ENCODE measurements at regions not wholly inside any gene's neighbourhood (a gene's known extent, or its start where the extent isn't known, plus 50 kb on each side); places are given as distances from the start of the nearest gene placed in this dataset.

GRCh38 chr6:23448281-23448680, 677.7 kb upstream of the NRSN1 start:
- Histone ChIP-seq H3K27ac (ENCODE audit: low read depth, low read length) (no peak overlapping the region), H3K9me3 (ENCODE audit: control insufficient read depth, insufficient read depth, low read length) (no peaks in the 10 kb centered on the region), H3K4me1 (ENCODE audit: control insufficient read depth, low read length) (no peaks in the 10 kb centered on the region), H3F3A (ENCODE audit: control insufficient read depth, insufficient read depth) (no peaks in the 10 kb centered on the region), H3K79me2 (ENCODE audit: control insufficient read depth, low read length) (no peaks in the 10 kb centered on the region), H3K4me3 (ENCODE audit: low read length) (no peak overlapping the region), H3K9me2 (replicated peaks; ENCODE audit: control insufficient read depth, low read length) (no peaks in the 10 kb centered on the region), H4K20me1 (ENCODE audit: control insufficient read depth, insufficient read depth, low read depth, low read length) (no peaks in the 10 kb centered on the region), H3K27me3 (ENCODE audit: control insufficient read depth, low read length) (no peaks in the 10 kb centered on the region), H3K36me3 (ENCODE audit: control insufficient read depth, low read length) (no peaks in the 10 kb centered on the region), H3K4me2 (ENCODE audit: low read length) (no peak overlapping the region)
- TF ChIP-seq EZH2phosphoT487 (IDR thresholded peaks at IDR 0.05; ENCODE audit: borderline replicate concordance, low read length) (no peak), CTCF (IDR thresholded peaks at IDR 0.05; ENCODE audit: low read depth, low read length, poor library complexity, severe bottlenecking) (no peak)

- H3K79me2 ChIP-seq (ENCODE audit: control insufficient read depth, low read length), result no peaks in the 10 kb centered on the region
These were observed 671.7 kb upstream of the NRSN1 start for GRCh38 chr6:23454080-23454976.

GRCh38 chr6:23455754-23456153, 670.3 kb upstream of the NRSN1 start:
- no peaks in the 10 kb centered on the region for H3K9me3 ChIP-seq (ENCODE audit: control insufficient read depth, insufficient read depth, low read length)
- H4K20me1 ChIP-seq (ENCODE audit: control insufficient read depth, insufficient read depth, low read depth, low read length), result no peaks in the 10 kb centered on the region
- no peaks in the 10 kb centered on the region for H3F3A ChIP-seq (ENCODE audit: control insufficient read depth, insufficient read depth)
- no peaks in the 10 kb centered on the region for H3K79me2 ChIP-seq (ENCODE audit: control insufficient read depth, low read length)
- TF ChIP-seq CTCF (IDR thresholded peaks at IDR 0.05; ENCODE audit: low read depth, low read length, poor library complexity, severe bottlenecking), result no peak
- no peak for TF ChIP-seq EZH2phosphoT487 (IDR thresholded peaks at IDR 0.05; ENCODE audit: borderline replicate concordance, low read length)
- H3K4me1 ChIP-seq (ENCODE audit: control insufficient read depth, low read length), result no peaks in the 10 kb centered on the region
- H3K27ac ChIP-seq (ENCODE audit: low read depth, low read length), result no peak overlapping the region
- H3K9me2 ChIP-seq (replicated peaks; ENCODE audit: control insufficient read depth, low read length), result no peaks in the 10 kb centered on the region
- no peak overlapping the region for H3K4me2 ChIP-seq (ENCODE audit: low read length)
- H3K4me3 ChIP-seq (ENCODE audit: low read length), result no peak overlapping the region
- H3K27me3 ChIP-seq (ENCODE audit: control insufficient read depth, low read length), result no peaks in the 10 kb centered on the region
- H3K36me3 ChIP-seq (ENCODE audit: control insufficient read depth, low read length), result no peaks in the 10 kb centered on the region

More at GRCh38 chr6:23454080-23454976, 671.7 kb upstream of the NRSN1 start:
- H3K4me3 ChIP-seq (ENCODE audit: low read length), result no peak overlapping the region
- no peaks in the 10 kb centered on the region for H3K27me3 ChIP-seq (ENCODE audit: control insufficient read depth, low read length)
- no peaks in the 10 kb centered on the region for H3K9me3 ChIP-seq (ENCODE audit: control insufficient read depth, insufficient read depth, low read length)
- H4K20me1 ChIP-seq (ENCODE audit: control insufficient read depth, insufficient read depth, low read depth, low read length), result no peaks in the 10 kb centered on the region
- no peaks in the 10 kb centered on the region for H3K4me1 ChIP-seq (ENCODE audit: control insufficient read depth, low read length)
- TF ChIP-seq CTCF (IDR thresholded peaks at IDR 0.05; ENCODE audit: low read depth, low read length, poor library complexity, severe bottlenecking) (no peak), EZH2phosphoT487 (IDR thresholded peaks at IDR 0.05; ENCODE audit: borderline replicate concordance, low read length) (no peak)
- no peaks in the 10 kb centered on the region for H3K9me2 ChIP-seq (replicated peaks; ENCODE audit: control insufficient read depth, low read length)
- H3K27ac ChIP-seq (ENCODE audit: low read depth, low read length), result no peak overlapping the region
- H3K36me3 ChIP-seq (ENCODE audit: control insufficient read depth, low read length), result no peaks in the 10 kb centered on the region
- no peaks in the 10 kb centered on the region for H3F3A ChIP-seq (ENCODE audit: control insufficient read depth, insufficient read depth)
- no peak overlapping the region for H3K4me2 ChIP-seq (ENCODE audit: low read length)

All from DOHH2 (cell line).